Fibroblast of gingiva (primary cell): ENCODE measurements at regions not wholly inside any gene's neighbourhood (a gene's known extent, or its start where the extent isn't known, plus 50 kb on each side); places are given as distances from the start of the nearest gene placed in this dataset.
A peak's percentile ranks its signal among the peaks of the same experiment; 100 is the strongest.
"Not testable (repeated sequence)": the region's sequence is repeated elsewhere in the genome, so short reads cannot be mapped to it uniquely, and the experiment has no call there.

ENCODE experiments used
- DNase-seq: peaks from one replicate; pipeline ENCODE4 v3.0.0-alpha.2; 2011; ENCODE audit warnings: low read depth

DNA sequence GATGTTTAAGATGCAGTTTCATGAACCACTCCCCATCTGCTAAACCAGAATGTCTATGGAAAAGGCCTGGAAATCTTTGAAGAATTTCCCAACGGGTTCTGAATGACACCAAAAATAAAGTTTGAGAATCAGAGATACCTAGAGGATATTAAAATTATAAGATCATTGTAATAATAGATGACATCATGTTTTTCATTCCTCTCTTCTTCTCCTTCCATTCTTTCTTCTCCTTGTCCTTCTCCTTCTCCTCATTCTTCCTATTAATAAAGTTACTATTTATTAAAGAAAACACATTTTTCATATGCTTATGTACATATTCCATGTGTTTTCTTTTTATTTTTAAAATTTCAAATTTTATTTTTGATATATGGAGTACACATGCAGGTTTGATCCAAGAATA lies 1449.4 kb downstream of the LRFN5 start:
- DNase-seq = no peak

DNA sequence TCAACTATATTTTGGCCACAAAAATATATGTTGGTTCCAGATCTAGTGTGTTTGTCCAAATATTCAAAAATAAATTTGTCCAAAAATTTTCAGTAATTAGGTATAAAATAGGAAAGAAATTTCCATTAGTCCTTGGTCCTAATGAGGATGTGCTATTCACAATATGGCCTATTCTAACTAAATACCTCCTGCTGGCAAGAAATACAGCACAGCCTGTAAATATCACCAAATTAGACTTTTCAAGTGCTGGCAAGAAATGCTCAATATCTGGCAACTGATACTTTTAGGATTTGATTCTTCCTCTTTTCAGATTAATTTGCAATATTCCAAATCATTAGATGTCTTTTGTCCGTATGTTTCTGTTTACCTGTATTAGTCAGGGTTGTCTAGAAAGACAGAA lies 1446.2 kb downstream of the LRFN5 start:
- DNase-seq = no peak

DNA sequence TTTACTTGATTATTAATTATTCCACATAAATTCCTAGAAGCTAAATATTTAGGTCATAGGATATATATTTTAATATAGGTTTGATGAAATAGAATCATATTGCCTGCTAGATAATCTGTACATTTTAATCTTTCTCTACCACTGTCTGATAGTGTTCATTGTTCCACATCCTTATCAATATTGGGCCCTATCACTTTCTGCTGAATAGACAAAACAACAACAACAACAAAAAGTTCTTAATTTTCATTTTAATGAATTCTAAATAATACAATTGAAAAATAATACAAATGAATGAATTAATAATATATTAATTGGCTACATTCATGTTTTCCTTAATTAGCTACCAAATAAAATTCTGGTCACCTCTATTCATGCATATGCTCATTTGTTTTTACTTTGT lies 1437.2 kb downstream of the LRFN5 start:
- no peak for DNase-seq

DNA sequence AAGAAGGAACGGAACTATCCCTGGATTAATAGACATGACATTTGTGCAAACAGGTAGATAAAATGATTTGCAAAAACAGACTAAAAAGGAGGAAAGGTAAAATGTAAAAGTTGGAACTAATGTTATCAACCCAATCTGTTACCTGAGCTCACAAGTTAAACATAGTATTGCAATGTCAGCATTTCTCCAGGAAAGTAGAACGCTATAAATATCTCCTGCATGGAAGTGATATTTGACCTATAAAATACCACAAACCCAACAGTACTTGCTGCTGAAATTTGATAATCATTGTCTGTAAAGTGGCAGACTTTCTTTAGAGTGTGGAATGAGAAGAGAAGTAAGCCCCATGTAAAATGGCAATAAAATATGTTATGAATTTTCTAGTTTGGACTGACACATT lies 1435.7 kb downstream of the LRFN5 start:
- no peak for DNase-seq

DNA sequence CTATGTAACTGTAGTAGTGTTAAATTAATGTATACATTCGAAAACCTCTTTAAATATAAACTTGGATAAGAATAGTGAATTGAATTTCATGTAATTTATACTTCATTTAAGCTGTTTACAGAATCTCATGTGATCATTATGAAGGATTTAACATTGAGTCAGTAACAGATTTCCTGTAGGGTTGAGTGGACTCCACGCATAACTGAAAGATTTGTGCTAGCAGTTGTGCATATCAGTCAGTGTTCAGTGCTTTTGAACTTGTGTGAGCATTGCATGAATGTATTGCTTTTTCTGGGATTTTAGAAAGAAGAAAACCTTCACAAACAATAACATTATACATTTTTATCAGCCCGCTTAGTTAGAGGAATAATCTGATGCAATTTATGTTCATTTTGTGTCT lies 1435.3 kb downstream of the LRFN5 start:
- no peak for DNase-seq

DNA sequence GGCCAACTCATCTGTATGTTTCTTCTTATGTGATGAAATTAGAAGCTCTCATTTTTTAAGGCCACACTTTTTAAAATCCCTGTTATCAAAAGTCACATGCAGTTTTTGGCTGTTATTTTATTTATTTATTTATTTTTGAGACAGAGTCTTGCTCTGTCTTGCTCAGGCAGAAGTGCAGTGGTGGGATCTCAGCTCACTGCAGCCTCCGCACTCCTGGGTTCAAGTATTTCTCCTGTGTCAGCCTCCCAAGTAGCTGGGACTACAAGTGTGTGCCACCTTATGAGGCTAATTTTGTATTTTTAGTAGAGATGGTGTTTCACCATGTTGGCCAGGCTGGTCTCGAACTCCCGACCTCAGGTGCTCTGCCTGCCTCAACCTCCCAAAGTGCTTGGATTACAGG lies 1434.5 kb downstream of the LRFN5 start:
- DNase-seq = no peak

DNA sequence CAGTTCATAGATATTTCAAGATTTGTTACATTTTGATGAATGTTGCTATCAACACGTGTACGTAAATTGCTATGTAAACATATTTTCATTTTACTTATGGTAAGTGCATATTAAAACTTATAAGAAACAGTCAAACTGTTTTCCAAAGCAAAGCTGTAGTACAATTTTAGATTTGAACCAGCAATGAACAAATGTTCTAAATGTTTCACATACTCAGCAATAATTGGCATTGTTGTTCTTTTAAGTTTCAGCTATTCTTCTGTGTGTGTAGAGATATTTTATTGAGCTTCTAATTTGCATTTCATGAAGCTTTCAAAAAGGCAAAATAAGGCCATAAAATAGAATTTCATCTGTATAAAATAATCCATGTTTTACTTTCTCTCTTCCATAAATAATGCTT lies 1433.2 kb downstream of the LRFN5 start:
- DNase-seq = no peak

DNA sequence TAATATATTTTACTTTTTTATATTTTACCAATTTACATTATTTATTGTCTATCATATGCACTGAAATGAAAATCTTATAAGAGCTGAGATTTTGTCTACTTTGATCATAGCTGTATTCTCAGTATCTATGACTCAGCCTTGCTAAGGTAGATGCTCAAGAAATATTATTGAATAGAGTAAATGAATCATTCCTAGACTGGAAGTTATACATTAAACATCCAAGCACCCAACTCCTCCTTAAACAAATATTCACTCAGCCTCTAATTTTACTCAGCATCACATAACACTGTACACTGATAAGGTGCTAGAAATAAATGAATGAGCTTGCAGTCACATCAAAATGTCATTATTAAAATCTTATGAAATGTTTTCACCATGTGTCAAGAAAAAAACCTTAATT lies 1424.9 kb downstream of the LRFN5 start:
- DNase-seq = no peak

DNA sequence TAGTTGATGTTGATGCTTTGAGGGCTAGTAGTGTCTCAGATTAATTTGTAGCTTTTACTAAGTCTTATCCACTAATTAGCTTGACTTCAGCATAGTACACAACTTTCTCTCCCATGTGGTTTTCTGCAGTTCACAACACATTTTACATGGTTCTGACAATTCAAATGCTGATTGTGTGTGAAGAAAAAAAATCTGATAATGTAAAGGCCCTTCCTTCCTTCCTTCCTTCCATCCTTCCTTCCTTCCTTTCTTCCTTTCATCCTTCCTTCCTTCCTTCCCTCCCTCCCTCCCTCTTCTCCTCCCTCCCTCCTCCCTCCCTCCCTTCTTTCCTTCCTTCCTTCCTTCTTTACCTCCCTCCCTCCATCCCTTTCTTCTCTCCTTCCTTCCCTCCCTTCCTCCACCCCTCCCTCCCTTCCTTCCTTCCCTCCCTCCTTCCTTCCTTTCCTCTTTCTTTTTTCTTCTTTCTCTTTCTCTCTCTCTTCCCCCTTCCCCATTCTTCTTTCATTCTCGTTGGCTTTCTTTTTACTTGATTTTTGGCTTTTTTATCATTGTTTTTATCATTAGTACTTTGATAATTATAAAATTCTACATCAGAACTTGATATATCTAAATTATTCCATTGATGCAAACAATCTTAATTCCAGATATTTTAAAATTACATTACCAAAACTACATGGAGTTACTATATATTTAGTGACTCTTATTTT lies 1415.6 kb downstream of the LRFN5 start:
- DNase-seq = no peak

DNA sequence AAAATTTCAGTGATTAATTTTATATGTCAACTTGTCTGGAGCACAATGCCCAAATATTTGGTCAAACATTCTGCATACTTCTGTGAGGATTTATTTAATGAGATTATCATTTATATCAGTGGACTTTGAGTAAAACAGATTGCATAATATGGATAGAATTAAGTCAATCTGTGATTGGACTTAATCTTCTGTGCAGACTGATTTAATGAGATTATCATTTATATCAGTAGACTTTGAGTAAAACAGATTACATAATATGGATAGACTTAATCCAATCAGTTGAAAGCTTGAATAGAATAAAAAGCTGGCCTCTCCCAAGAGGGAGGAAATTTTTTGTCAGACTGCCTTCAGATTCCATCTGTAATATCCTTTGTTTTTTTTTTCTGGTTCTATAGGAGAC lies 1413.2 kb downstream of the LRFN5 start:
- DNase-seq = no peak

DNA sequence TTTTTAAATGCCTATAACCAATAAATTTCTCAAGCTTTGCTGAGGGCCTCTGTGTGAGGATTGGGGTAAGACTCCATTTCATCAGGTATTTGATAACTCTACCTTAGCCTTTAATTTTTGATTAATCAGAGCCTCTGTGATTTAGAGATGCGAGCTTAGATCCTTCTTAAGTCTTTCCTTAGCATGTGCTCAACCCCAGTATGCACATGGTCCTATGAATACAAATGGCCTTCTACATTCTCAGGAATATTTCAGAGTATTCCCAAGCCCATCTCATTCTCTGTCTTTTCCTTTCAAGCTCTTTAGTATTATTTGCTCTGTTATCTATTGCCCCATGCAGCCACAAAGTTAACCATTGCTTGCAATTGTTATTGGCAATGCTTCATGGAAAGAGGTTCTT lies 1407.7 kb downstream of the LRFN5 start:
- no peak for DNase-seq

DNA sequence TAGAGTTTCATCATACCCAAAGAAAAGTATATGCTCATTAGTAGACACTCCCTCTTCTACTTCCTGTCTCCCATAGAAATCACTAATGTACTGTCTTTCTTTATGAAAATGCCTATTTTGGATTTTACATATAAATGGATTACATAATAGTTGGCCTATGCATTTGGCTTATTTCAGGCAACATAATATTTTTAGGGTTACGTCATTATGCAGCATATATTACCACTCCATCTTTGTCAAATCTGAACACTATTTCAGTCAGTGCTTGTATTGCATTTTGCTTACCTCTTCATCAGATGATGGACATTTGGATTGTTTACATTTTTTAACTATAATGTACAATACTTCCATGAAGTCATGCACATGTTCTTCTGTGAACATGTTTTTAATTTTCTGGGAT lies 1406.1 kb downstream of the LRFN5 start:
- no peak for DNase-seq

DNA sequence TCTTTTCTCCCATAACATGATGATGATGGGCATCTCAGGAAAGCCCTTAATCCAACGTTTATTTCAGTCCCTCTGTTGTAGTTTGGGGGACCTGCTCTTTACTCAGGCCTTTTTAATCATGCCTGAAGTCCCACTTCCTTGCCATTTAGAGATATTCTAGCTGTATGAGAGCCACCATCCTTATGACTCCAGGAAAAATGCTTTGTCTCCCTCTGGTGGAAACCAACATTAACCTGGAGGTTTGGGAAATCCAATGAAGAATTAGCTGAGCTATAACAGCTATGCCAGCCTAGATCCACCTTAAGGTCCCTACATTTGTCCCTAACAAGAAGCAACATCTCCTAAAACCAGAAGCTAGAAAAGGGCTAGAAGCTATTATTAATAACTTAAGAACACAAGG lies 1399.1 kb downstream of the LRFN5 start:
- no peak for DNase-seq

DNA sequence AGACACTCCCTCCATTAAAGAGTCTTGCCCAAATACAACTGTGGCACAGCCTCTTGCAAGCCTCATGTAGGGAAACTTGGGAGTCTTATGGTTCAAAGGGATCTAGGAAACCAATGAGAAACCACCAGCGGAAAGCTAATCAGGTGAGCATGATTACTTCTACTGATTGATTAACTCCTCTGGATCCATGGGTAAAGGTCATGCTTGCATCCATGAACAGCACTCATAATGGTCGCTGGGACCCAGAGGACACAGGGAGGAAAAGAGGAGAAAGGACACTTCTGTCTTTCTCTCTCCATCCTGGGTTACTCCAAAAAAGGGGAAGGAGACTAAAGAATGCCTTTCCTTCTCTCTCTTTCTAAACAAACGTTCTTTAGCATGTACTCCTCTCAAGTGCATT lies 1397.2 kb downstream of the LRFN5 start:
- DNase-seq = peak; percentile 13

DNA sequence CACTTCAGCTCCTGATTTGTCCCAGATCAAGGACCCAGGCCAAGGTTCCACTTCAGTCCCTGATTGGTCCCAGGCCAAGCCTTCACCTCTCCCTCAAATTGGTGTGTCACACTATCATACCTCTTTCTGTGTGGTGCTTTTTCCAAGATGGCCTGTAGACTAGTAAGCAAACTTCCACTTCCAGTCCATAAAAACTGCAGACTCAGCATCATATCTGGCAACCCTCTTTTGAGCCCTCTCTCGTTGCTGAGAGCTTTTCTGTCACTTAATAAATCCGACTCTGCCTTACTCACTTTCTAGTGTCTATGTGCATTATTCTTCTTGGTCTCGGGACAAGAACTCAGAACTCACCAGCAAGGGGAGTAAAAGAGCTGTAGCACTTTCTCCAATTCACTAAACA lies 1395.1 kb downstream of the LRFN5 start:
- DNase-seq = no peak

DNA sequence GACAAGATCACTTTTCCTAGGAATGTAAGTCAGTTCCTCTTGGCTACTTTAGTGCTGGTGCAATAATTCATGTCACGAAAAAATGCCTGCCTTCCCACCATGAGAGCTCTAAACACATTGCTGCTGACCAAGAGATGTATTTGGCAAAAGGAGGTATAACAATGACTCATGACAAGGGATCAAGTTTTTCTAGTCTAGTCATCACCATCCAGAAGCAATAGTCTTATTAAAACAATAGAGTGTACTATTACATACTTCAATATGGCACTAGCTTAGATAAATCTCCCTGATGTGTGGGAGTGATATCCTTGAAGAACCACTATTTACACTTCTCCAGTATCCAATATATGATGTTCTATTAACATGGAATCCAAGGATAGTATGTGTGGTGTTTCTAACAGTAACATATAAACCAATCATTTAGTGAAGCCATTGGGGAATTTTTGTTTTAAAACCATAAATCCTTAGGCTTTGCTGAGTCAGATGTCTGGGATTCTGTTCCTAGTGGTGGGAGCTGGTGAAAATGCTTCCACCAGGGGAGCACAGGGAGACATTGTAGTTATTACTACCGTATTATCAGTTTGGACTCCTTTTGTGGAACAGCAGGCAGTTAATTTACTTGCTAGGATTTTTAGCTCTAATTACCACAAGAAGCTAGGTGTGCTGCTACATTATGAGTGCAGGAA lies 1387.5 kb downstream of the LRFN5 start:
- peak; percentile 86 for DNase-seq

DNA sequence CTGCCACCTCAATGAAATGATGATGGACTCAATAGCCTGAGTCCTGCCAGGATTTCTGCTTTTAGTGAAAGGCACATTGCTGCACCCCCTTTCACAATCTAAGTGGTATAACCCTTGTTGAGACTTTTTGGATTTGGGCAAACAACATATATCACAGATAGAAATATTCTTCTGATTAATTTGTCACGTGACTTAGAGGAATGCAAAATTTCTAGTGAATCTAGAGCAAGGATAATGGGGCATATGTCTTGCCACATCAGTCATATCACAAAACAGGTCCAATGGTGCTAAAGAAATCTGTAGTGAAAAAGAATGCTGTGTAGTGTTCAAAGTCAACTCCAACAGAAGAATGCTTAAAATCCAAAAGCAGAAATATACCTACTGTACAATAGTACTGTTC lies 1386.3 kb downstream of the LRFN5 start:
- DNase-seq = no peak

DNA sequence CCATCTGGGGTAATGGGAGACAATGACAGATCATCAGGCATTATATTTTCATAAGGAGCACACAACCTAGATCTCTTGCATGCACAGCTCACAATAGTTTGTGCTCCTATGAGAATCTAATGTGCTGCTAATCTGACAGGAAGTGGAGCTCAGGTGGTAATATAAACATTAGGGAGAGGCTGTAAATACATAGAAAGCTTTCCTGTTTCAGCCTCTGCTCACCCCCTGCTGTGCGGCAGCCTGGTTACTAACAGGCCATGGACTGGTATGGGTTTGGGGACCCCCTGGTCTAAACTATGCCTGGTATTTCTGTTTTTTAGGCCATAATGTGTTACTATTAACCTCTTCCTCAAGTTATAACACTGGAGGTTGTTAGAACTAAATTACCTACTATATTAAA lies 1373.7 kb downstream of the LRFN5 start:
- DNase-seq = no peak

DNA sequence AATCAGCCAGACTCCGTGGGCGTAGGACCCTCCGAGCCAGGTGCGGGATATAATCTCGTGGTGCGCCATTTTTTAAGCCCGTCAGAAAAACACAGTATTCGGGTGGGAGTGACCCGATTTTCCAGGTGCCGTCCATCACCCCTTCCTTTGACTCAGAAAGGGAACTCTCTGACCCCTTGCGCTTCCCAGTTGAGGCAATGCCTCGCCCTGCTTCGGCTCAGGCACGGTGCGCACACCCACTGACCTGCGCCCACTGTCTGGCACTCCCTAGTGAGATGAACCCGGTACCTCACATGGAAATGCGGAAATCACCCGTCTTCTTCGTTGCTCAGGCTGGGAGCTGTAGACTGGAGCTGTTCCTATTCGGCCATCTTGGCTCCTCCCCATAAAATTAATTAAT lies 1366.5 kb downstream of the LRFN5 start:
- not testable (repeated sequence) for DNase-seq

DNA sequence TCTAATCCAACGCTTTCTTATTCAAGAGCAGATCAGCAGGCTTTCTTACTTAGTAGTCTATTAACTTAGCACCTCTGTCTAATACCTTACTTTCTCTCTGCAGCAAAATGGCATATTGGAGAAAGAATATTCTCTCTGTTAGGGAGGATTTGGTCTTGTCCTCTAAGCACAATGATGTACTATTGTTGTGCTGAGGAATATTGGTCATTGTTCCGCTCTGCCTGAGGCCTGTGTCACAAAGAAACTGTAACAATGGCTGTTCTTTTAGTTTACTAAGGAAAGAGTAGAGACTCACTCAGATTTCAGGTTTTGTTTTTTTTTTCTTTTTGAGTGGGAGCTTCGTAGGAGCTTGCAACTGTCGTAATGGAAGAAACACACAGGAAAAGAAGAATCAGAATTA lies 1358.8 kb downstream of the LRFN5 start:
- DNase-seq = no peak

DNA sequence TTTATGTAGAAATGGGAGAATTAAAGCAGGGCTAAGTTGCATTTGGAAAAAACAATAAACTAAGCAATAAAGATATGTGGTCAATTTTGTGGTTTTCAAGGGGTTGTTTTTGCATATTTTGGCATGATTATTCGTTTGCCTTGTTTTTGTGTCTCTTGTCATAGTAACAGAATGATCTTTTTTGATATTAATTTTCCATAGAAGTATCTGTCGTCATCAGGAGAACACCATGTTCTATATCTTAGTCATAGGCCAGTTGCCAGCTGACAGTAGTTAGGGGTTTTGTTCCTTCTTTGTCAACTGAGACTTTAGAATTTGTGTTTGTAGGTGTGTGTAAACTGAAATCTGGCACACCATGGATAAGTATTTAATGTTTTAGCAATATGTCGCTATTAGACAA lies 1354.8 kb downstream of the LRFN5 start:
- DNase-seq = peak; percentile 56

DNA sequence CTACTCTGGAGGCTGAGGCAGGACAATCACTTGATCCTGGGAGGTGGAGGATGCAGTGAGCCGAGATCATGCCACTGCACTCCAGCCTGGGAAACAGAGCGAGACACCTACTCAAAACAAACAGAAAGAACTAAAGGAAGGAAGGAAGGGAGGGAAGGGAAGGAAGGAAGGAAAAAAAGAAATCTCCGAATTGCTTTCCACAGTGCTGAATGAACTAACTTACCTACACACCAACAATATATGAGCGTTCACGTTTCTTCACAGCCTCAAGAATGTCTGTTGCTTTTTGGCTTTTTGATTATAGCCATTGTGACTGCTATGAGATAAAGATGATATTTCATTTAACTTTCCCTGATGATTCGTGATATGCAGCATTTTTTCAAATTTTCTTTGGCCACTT lies 1343.7 kb downstream of the LRFN5 start:
- no peak for DNase-seq

DNA sequence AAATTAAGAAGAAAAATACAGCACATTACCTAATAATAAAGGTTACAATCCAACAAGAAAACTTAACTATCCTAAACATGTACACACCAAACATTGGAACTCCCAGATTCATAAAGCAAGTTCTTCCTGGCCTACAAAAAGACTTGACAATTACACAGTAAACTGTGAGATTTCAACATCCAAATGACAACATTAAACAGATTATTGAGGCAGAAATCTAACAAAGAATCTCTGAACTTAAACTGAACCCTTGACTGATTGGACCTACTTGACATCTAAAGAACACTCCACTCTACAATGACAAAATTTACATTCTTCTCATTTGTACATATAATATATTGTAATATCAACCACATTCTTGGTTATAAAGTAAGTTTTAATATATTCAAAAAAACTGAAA lies 1341.3 kb downstream of the LRFN5 start:
- peak; percentile 19 for DNase-seq

DNA sequence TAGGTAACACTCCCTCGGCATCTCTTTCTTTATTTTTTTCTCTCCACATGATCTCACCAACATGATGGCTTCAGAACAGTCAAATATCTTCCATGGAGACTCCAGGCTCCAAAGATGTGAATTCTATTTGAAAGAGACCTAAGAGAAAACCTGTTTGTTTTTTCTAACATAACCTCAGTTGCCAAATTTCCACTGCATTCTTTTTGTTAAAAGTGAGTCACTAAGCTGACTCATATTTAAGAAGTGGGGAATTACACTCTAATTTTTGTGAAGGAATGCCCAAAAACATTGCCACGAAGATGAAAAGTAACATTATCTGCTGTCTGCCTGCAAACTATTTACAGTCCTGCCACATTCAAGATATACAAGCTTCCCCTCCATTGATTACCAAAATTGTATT lies 1337.6 kb downstream of the LRFN5 start:
- peak; percentile 65 for DNase-seq
